Gastrocnemius medialis (tissue), 4 donors: ENCODE measurements at regions not wholly inside any gene's neighbourhood (a gene's known extent, or its start where the extent isn't known, plus 50 kb on each side); places are given as distances from the start of the nearest gene placed in this dataset.

Source experiments
- POLR2A ChIP-seq, 2 donors: fragments of 450-650 bp; IDR thresholded peaks; one replicate each; pipeline ENCODE4 v1.6.1; 2017; ENCODE audit warnings: antibody characterized with exemption in 2 of 2, mild to moderate bottlenecking in 2 of 2, moderate library complexity in 2 of 2
- TF ChIP-seq, protein P1 (sequence below), 5 experiments: fragments of 450-650 bp in 3 of 5; fragments of 200-600 bp in 2 of 5; sonication (generic) in 2 of 5; IDR thresholded peaks in 4 of 5; conservative IDR thresholded peaks in 1 of 5; 1 replicate in 4 of 5; 2 replicates in 1 of 5; pipeline ENCODE4 v1.5.1; 2016 to 2019; ENCODE audit warnings: antibody characterized with exemption in 5 of 5, mild to moderate bottlenecking in 3 of 5, moderate library complexity in 3 of 5

DNA sequence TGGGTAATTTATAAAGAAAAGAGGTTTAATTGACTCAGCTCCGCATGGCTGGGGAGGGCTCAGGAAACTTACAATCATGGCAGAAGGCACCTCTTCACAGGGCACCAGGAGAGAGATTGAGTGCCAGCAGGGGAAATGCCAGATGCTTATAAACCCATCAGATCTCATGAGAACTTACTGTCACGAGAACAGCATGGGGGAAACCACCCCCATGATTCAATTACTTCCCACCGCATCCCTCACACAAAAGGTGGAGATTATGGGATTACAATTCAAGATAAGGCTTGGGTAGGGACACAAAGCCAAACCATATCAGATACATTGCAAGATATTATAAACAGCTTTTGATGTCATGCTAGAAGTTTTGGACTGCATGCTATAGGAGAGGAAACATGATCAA, 204.3 kb downstream of the VEGFC start:
- TF ChIP-seq, protein P1, sequence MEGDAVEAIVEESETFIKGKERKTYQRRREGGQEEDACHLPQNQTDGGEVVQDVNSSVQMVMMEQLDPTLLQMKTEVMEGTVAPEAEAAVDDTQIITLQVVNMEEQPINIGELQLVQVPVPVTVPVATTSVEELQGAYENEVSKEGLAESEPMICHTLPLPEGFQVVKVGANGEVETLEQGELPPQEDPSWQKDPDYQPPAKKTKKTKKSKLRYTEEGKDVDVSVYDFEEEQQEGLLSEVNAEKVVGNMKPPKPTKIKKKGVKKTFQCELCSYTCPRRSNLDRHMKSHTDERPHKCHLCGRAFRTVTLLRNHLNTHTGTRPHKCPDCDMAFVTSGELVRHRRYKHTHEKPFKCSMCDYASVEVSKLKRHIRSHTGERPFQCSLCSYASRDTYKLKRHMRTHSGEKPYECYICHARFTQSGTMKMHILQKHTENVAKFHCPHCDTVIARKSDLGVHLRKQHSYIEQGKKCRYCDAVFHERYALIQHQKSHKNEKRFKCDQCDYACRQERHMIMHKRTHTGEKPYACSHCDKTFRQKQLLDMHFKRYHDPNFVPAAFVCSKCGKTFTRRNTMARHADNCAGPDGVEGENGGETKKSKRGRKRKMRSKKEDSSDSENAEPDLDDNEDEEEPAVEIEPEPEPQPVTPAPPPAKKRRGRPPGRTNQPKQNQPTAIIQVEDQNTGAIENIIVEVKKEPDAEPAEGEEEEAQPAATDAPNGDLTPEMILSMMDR (IDR thresholded peaks at IDR 0.05 in 4 of 5, conservative IDR thresholded peaks at IDR 0.05 in 1 of 5) = no peak
- TF ChIP-seq POLR2A (IDR thresholded peaks at IDR 0.05) = no peak
